ENCODE measurements at regions not wholly inside any gene's neighbourhood (a gene's known extent, or its start where the extent isn't known, plus 50 kb on each side); places are given as distances from the start of the nearest gene placed in this dataset.
"Not testable (repeated sequence)": the region's sequence is repeated elsewhere in the genome, so short reads cannot be mapped to it uniquely, and the experiment has no call there.

DNA sequence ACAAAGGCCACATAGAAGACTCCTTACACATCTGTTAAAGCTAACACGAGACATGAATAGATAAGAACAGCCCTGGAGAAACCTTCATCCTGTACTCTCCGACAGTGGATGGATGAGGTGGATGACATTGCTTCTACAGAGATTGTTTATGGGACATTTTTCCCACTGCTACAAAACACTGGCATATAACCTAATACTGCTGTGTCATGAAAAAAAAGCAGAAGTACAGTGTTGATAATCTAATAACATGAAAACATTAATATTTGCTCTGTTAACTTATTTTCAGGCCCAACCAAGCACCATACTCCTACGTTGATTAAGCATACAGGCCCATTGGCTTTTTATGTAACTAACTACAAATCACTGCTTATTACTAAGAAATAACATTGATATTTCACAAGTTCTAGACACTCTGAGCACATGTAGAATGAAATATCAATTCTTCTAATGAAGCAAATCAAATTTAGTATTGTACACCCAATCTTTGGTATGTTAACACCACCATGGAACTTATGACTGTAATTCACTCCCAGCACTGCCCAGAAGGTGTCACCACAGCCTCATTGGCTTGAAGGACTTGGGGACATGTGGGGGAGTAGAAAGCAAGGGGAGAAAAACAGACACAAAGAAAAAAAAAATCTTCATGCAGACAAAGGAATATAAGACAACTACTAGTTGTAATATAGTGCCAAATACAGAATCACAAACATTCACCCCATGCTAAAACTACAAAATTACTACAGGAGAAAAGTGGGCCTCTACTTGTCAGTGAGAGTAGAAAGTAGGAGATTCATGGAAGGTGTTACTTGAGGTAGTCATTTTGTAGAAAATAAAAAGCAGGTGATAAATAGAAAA, 330.0 kb upstream of the PMFBP1 start:
- peak; percentile 39 for DNase-seq

DNA sequence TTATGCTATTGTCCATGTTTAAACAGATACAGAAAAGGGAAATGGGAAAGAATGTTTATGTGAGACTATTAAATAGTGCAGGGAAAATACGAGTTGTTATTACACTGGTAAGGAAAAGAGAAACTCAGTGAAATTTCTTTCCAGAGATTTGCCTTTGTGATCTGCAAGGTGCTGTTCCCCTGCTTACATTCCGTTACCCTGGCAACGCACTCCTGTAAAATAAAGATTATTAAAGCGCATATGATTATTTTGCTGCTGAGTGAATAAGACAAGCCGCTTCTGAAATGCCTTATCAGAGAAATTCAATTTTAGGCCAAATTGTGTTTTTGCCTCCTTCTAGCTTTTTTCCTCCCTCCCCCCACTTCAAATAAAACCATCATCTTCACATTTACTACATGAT, 328.6 kb upstream of the PMFBP1 start:
- DNase-seq = no peak

DNA sequence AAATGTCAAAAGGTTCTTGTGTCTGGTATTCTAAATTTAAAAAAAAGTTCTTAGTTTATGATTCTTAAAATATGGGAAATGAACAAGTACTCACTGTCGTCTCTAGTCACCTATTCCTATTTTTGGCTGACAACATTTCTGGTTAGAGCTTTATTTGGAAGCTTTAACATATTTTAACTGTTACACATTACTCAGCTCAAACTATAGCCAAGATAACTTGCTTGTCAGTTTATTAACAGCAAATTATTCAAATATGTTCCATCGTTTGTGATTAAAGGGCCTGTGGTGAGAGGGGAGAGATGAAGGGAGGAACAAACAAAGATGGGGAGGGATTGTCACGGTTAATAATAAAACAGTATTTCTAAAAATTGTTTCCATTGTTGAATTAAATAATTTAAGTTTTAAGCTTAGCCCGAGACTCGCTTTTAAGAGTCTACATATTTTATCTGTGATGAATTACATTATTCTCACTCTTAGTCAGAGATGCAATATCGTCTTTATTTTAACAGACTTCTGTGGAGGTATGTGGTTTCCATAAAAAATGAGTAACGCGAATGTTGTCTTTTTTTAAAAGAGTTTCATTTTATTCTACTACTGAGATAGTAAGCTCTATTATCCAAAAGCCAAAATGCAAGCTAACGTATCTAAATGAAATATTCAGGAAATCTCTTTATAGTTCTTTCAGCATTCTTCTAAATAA, 321.9 kb upstream of the PMFBP1 start:
- DNase-seq = no peak

DNA sequence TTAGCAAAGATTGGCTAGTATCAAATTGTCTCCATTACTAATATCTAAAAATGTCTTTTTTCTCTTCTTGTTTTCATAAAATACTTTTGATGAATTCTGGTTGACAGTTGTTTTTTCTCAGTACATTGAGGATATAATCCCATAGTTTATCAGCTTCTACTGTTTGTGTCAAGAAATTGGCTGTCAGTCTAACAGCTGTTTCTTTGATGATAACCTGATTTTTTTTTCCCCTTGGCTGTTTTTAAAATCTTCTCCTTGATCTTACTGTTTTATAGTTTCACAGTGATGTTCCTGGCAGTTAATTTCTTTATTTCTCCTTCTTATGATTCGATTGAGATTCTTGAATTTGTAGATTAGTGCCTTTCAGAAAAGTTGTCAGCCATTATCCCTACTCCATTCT, 315.3 kb upstream of the PMFBP1 start:
- DNase-seq = no peak

DNA sequence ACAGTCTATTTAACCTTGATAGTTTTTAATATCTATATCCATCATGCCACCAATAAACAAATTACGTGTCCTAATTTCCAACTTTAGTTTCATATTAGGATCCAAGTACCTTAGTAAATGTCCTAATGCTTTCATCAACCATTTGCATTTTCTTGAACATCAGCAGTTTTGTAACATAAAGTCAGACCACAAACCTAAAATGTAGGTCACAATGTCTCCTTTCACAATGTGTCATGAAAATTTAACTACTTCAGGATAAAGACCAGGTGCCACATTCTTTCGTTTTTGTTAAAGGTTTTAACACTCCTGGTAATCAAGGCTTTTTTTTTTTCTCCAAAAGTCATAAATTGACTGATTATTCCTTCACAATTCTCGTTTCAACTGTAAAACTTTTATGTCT, 310.7 kb upstream of the PMFBP1 start:
- peak; percentile 36 for DNase-seq

DNA sequence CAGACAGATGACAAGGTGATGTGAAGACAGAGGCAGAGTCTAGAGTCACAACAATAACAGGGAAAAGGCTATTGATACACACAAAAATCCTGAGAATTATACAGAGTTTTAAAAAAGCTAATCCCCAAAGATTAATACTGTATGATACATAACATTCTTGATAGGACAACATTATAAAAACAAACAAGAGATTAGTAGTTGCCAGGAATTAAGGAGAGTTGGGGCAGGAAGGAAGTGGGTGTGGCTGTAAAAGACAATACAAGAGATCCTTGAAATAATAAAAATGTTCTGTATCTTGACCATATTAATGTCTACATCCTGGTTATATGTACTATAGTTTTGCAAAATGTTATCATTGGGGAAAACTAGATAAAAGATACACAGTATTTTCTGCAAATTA, 309.5 kb upstream of the PMFBP1 start:
- peak; percentile 6 for DNase-seq

DNA sequence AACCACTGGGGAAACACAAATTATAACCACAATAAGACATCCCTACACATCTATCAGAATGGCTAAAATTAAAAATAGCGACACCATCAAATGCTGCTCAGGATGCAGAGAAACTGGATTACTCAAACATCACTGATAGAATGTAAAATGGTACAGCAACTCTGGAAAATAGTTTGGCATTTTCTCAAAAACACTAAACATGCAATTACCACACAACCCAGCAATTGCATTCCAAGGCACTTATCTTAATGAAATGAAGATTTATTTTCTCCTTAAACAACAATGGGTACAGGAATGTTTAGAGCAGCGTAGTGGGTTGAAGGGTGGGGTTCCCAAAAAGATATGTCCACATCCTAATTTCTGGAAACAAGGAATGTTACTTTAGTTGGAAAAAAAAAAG, 309.0 kb upstream of the PMFBP1 start:
- DNase-seq = no peak

DNA sequence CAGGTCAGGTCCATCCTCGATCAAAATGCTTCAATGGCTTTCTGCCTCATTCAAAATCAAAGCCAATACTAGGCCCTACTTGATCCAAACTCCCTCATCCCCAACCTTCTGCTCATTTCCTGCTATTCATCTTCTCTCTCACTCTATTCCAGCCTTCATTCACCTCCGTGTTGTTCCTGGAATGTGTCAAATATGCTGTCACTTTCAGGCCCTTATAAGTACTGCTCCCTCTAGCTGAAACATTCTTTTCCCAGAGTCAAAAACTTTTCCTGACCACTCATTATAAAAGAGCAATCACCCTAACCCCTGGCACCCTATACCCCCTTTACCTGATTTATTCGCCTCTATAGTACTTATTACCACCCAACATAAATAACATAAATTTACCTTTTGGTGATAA, 303.7 kb upstream of the PMFBP1 start:
- no peak for DNase-seq

DNA sequence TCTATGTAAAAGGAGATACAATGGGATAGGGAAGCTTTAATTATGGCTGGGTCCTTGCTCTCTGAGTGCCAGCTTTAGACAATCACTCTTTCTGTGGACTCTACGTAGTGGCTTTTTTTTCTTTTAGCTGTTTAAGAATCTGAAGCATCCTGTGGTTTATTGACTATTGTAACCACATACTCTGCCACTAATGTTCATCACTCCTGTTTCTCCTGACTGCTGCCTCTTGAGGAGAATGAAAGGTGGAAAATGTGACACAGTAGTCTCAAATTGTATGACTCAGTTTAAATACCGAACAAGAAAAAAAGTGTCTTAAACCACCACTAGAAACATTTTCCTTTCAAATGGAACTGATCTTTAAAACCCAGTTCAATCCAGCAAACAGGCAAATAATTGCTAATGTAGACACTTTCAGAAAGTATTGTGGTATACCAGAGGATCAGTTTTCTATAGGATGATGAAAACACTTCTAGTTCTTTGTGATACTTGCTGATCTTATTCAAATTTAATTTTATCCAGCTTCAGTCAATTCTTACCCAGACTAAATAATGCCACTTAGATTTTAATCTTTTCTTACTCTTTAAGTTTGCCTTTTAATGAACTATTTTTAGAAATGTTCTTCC, 302.7 kb upstream of the PMFBP1 start:
- DNase-seq = peak; percentile 1

DNA sequence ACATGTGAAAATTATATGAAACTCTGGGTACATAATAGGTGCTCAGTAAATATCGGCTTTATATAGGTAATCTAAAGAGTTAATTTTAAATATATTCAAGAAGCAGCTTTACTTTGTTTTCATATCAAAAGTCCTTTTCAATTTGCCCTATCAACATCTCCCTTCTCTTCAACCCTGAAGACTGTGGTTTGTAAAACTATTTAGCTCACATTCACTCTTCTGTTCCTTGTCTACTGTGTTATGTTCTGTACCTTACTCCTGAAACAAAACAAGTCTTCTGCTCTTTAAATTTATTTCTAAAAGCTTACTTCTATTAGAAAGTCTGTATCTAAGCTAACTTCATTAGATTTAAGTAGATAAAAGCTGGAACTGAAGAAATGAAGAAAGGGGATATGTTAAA, 301.7 kb upstream of the PMFBP1 start:
- no peak for DNase-seq

DNA sequence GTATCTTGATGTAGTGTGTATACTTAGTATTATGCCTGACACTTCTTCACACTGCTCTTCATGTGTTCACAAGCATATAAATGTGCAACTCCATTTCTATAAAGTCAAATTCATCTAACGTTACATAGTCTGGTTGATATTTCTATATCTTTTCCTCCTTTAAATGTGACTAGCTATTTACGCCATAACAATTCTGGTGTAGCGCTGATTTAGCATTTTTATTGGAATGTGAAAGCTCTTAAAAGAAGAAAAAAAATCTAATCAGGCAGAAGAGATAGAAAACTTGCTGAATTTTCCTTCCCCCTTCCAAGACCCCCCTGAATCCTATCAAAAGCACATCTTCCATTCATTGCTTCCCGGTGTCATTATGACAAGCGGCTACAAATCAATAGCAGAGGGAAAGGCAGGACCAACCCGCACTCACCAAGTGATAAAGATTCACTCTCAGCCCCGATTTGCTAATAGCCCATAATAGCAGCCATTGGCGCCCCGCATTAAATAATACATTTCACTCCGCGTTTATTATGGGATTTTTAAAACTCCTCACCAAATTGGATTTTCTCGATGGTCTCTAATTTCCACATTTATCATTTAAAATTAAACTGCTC, 299.5 kb upstream of the PMFBP1 start:
- DNase-seq = no peak

DNA sequence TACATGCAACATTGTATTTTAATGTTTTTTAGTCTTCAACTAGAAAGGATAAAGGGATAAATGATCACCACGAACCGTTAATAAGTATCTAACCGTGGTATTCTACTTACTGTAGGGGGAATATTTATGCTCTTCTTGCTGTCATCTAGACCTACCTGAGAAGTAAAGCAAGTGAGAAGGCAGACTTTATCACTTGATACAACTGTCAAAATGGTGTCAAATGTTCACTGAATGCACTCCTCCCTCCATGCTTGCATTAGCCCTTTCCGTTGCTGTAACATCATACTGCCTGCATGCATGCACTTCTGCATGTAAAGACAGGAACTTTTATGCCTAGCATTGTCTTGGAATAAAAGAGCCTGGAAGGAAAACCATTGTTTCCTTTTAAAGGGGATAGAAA, 298.6 kb upstream of the PMFBP1 start:
- no peak for DNase-seq

DNA sequence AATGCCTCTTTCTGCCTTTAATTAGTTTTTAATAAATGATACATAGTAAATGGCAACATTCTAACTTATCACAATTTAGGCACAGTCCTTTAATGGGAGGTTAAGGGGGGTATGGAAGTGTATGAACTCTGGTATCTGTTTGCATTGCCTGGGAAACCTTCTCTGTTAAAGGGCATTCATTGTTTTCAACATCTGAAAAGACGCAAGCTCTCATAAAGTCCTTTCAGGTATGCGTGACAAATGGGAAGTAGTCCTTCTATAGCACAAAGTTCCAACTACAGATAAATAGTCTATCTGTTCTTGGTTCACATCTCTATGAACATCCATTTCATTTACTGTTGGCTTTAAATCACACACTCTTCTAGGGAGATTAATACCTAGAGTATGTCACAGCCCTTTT, 298.0 kb upstream of the PMFBP1 start:
- no peak for DNase-seq

DNA sequence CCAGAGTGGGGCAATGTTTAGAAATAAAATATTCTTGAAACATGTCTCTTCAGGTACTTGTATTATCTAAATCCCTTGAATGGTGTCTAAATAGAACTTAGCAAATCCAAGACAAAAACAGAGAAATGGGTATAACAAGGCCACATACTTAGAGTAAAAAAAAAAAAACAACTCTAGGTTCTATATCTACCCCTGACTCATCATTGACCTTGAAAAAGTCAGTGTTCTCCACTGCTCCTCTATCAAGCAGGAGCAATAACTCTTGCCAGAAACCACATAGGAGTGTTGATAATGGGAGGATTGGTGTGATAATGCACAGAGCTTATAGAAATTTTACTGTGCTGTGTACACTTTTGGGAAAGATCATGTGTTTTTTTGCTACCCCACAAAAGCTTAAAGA, 296.6 kb upstream of the PMFBP1 start:
- no peak for DNase-seq

DNA sequence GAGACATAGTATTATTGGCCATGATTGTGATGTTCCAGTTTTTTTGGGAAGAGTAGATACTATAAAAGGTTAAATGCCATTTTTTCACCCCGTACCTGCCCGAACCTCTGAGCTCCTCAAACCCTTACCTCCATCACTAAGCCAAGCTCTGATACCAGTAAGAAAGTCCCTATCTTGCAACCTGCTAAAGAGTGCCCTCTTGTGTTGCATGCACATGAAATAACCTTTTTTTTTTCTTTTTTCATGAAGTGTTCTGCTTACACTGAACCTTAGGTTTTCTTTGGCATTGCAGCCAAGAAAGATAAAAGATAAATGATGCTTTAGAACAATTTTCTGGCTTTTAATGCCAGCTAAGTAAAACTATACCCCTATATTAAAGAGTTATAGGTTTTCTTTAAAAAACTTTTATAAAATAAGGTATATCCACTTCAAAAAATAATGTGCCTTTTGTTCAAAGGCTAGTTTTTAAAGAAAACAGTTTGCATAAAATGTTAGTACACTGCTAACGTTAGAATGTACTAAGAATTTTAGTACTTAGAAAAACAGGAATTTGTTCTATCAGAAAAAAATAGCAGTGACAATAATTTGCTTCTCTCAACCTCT, 295.3 kb upstream of the PMFBP1 start:
- peak; percentile 13 for DNase-seq

DNA sequence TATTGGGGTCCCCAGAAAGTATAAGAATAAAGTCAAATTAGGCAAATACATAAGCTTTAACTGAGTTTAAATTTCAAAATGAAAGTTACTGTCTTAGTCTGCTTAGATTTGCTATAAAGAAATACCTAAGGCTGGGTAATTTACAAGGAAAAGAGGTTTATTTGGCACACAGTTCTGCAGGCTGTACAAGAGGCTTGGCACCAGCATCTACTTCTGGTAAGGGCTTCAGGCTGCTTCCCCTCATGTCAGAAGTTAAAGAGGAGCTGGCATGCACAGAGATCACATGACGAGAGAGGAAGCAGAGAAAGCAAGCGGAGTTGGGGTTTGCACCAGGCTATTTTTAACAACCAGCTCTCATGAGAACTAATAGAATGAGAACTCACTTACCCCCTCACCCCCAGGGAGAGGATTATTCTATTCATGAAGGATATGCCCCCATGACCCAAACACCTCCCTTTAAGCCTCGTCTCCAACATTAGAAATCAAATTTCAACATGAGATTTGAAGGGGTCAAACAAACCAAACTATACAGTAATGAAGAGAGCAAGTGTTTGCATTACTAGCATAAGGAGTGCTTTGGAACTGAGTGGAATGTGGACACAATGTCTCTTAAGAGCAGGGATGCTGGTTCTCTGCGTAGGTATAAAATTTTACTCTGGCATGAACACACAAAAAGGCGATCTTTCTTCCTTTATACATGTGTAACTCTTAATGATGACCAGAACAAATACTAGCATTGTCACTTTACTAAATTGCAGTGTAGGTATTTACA, 292.8 kb upstream of the PMFBP1 start:
- no peak for DNase-seq

DNA sequence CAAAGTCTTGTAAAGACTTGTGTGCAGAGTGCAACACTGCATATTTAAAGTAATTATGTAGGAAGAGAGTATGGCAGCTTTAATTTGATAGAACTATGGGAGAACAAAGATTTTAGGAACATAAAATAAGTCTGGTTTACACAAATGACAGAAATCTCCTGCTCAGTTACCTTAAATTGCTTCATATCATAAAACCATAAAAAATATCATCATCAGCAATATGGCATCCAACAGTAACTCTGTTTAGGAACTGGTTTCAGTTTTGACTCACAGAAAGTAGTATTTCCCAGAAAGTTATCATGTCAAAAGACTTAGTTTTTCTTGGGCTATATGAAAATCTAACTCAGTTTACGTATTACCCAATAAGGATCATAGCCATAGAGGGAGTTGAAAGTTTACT, 292.1 kb upstream of the PMFBP1 start:
- no peak for DNase-seq

DNA sequence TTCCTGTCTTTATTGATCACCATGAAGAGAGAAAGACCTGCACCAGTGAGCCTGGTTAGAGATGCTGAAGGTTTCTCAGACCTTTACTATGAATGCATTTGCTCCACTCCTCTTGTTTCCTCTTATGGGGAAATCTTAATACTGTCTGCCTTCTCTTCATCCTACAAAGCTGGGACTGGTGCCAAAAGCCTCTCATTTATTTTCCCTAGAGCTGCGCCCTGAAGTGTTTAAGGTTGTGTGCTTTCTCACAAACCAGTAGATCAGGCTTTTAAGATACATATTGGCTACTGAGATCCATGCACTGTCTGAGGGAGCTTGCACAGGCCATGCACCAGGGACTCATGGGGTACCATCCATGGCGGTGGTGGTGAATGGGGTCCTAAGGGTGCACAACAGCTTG, 286.1 kb upstream of the PMFBP1 start:
- DNase-seq = no peak

DNA sequence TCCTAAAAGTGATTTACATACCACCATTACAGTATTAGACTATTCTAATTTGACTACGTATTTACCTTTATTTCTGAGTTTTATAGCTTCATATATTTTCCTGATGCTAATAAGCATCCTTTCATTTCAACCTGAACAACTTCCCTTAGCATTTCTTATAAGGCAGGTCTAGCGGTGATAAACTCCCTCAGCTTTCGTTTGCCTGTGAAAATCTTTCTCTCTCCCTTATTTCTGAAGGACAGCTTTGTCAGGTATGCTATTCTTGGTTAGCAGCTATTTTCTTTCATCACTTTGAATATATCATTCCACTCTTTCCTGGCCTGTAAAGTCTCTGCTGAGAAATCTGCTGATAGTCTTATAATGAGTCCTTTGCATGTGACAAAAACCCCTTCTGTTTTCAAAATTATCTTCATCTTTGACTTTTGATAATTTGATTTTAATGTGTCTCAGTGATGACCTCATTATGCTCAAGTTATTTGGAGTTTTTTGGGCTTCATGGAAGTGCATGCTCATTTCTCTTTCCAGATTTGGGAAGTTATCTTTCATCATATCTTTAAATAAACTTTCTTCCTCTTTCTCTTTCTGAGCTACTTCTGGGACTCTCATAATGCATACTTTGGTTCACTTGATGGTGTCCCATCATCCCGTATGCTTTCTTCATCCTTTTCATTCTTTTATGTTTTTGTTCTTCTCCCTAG, 285.4 kb upstream of the PMFBP1 start:
- DNase-seq = no peak

DNA sequence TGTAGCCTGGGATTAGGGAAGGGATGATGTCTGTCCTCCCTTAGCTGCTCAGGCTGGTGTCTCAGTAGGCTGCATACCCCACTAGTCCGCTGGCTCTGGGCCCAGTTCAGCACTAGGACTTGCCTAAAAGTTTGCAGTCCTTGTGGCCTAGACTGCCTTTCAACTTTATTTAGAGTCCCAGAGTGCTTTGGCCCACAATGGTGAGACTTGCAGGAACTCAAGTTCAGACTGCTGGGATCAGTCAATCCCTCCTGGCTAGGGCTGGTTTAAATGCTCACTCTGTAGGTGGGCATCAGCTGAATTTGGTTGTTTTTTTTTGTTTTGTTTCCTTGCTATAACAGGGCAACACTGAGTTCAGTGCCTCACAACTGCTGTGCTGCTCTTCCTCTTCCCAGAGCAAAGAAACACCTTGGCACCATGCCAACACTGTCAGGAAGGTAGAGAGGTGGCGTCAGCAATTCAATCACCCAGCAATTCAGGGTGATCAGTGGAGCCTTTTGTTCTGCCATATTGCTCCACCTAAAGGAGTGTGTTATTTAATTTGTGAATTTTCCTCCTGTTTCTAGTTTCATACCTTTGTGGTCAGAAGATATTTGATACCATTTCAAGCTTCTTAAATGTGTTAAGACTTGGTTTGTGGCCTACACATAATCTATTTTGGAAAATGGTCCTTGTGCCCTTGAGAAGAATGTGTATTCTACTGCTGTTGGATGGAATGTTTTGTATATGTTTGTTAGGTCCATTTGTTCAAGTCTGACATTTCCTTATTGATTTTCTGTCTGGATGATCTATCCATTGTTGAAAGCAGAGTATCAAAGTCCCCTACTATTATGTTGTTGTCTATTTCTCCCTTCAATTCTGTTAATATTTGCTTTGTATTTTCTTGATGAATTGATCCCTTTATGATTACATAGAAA, 284.0 kb upstream of the PMFBP1 start:
- DNase-seq = no peak

DNA sequence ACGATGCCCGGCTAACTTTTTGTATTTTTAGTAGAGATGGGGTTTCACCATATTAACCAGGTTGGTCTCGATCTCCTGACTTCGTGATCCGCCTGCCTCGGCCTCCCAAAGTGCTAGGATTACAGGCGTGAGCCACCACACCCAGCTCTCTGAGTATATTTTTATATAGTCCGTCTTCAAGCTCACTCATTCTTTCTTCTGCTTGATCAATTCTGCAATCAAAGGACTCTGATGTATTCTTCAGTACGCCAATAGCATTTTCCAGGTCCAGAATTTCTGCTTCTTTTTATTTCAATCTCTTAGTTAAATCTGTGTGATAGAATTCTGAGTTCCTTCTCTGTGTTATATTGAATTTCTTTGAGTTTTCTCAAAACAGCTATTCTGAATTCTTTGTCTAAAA, 281.9 kb upstream of the PMFBP1 start:
- DNase-seq = not testable (repeated sequence)

All from CD4-positive, alpha-beta T cell treated with Interleukin-17A for 1 hour (primary cell).